ENCODE measurements at regions not wholly inside any gene's neighbourhood (a gene's known extent, or its start where the extent isn't known, plus 50 kb on each side); places are given as distances from the start of the nearest gene placed in this dataset.

DNA sequence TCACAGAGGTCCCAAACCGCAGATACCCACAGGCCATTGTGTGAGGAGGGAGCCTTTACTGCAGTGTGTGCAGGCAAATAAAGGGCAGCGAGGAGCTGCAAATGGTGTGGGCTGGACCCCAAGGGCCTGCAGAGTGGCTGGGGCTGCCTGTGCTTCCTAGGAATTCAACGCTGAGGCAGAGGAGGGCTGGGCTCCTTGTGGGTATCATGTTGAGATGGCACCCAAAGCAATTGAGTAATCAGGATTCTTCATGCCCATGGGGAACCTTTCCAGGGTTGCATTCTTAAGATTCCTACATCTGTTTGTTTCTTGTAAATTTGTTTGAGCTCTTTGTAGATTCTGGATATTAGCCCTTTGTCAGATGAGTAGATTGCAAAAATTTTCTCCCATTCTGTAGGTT is 85.4 kb upstream of the LIPC start:
- ATAC-seq, result no peak

GRCh38 chr15:58348095-58348812 is 83.5 kb upstream of the LIPC start:
- H3K36me3 ChIP-seq, result no peaks in the 10 kb centered on the region
- TF ChIP-seq, protein P1, sequence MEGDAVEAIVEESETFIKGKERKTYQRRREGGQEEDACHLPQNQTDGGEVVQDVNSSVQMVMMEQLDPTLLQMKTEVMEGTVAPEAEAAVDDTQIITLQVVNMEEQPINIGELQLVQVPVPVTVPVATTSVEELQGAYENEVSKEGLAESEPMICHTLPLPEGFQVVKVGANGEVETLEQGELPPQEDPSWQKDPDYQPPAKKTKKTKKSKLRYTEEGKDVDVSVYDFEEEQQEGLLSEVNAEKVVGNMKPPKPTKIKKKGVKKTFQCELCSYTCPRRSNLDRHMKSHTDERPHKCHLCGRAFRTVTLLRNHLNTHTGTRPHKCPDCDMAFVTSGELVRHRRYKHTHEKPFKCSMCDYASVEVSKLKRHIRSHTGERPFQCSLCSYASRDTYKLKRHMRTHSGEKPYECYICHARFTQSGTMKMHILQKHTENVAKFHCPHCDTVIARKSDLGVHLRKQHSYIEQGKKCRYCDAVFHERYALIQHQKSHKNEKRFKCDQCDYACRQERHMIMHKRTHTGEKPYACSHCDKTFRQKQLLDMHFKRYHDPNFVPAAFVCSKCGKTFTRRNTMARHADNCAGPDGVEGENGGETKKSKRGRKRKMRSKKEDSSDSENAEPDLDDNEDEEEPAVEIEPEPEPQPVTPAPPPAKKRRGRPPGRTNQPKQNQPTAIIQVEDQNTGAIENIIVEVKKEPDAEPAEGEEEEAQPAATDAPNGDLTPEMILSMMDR (IDR thresholded peaks at IDR 0.05), result no peak
- no peak for TF ChIP-seq POLR2A (IDR thresholded peaks at IDR 0.05)
- WGBS (ENCODE audit: insufficient coverage, low coverage, low lambda C conversion rate, missing lambda C conversion rate), result 67% methylated on average over 1 of the region's 1 CpG
- H3K4me1 ChIP-seq, result no peaks in the 10 kb centered on the region
- H3K9me3 ChIP-seq, result no peaks in the 10 kb centered on the region
- no peaks in the 10 kb centered on the region for H3K27me3 ChIP-seq
- H3K27ac ChIP-seq, result no peak overlapping the region
- intact Hi-C loops (cut with DNase I), result no loop called here
- ATAC-seq (no peak), DNase-seq (no peak)
- no peak overlapping the region for H3K4me3 ChIP-seq

More for the DNA sequence above, 85.4 kb upstream of the LIPC start:
- H3K27me3 ChIP-seq, result no peaks in the 10 kb centered on the region
- intact Hi-C loops (cut with DNase I), result no loop called here
- WGBS (ENCODE audit: insufficient coverage, low coverage, low lambda C conversion rate, missing lambda C conversion rate), result no CpG with 5 or more reads among the region's 3 CpGs
- no peak overlapping the region for H3K27ac ChIP-seq
- no peak overlapping the region for H3K4me3 ChIP-seq
- H3K36me3 ChIP-seq, result no peaks in the 10 kb centered on the region
- TF ChIP-seq POLR2A (IDR thresholded peaks at IDR 0.05), result no peak
- TF ChIP-seq, protein P1 (IDR thresholded peaks at IDR 0.05), result no peak
- H3K9me3 ChIP-seq, result no peaks in the 10 kb centered on the region
- no peak for DNase-seq
- H3K4me1 ChIP-seq, result no peaks in the 10 kb centered on the region

DNA sequence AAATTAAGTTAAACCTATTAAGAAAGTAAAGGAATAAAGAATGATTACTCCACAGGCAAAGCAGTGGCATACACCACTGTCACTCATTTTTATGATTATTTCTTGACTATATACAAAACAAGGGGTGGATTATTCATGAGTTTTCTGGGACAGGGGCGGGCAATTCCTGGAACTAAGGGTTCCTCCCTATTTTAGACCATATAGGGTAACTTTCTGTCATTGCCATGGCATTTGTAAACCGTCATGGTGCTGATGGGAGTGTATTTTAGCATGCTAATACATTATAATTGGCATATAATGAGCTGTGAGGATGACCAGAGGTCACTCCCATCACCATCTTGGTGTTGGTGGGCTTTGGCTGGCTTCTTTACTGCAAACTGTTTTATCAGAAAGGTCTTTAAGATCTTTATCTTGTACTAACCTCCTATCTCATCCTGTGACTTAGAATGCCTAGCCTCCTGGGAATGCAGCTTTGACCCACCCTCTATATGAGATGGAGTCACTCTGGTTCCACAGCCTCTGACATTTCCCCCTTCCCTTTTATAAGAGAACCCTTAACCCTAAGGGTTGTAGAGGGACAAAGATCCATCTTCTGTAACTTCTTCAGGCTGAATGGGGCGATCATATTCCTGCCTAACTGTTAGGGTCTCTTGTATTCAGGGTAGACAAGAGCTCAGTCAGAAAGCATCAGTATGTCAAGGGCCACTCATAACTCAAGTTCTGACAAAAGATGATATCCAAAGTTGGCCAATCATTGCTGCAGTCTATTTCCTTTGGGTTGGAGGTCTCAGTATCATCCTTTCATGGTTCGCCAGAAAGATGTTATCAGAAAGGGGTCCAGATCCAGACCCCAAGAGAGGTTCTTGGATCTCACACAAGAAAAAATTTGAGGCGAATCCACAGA is 79.5 kb upstream of the LIPC start:
- H3K4me3 ChIP-seq, result no peak overlapping the region
- ATAC-seq (no peak), DNase-seq (no peak)
- H3K27ac ChIP-seq, result no peak overlapping the region
- intact Hi-C loops (cut with DNase I), result no loop called here
- no peaks in the 10 kb centered on the region for H3K4me1 ChIP-seq
- no peaks in the 10 kb centered on the region for H3K9me3 ChIP-seq
- no peak for TF ChIP-seq POLR2A (IDR thresholded peaks at IDR 0.05)
- TF ChIP-seq, protein P1 (IDR thresholded peaks at IDR 0.05), result no peak
- H3K27me3 ChIP-seq, result no peaks in the 10 kb centered on the region
- H3K36me3 ChIP-seq, result no peaks in the 10 kb centered on the region
- WGBS (ENCODE audit: insufficient coverage, low coverage, low lambda C conversion rate, missing lambda C conversion rate), result 92% methylated on average over 5 of the region's 5 CpGs

DNA sequence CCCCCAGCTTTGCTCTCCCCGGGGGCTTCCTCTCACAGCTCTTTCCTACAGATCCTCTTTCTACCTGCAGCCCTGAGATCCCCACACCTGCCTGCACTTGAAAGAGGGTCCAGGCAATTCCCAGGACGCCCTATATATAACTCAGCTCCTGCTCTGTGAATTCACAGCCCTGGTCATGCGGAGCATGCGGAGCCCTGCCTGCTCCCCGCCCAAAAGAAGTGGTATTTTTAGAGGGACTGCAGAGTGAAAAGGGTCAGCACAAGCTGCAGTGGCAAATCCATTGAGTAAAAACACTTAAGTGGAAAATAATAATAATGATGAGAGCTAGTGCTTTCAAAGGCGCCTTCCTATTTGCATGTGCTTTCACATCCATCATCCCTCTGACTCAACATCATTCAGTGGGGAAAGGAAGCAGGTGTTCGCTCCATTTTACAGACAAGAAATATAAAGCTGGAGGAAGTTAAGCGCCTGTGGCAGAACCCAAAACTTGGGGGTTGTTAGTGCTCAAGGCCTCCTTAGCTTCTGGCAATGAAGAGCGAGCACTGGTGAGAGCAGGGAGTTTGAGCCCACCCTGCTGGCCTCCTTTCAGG is 76.3 kb upstream of the LIPC start:
- no peaks in the 10 kb centered on the region for H3K4me1 ChIP-seq
- no peaks in the 10 kb centered on the region for H3K27me3 ChIP-seq
- H3K4me3 ChIP-seq, result no peak overlapping the region
- ATAC-seq, result no peak
- no peaks in the 10 kb centered on the region for H3K36me3 ChIP-seq
- no peak for TF ChIP-seq POLR2A (IDR thresholded peaks at IDR 0.05)
- TF ChIP-seq, protein P1 (IDR thresholded peaks at IDR 0.05), result no peak
- no peaks in the 10 kb centered on the region for H3K9me3 ChIP-seq
- no peak for DNase-seq
- intact Hi-C loops (cut with DNase I), result no loop called here
- H3K27ac ChIP-seq, result no peak overlapping the region
- 81% methylated on average over 8 of the region's 9 CpGs for WGBS (ENCODE audit: insufficient coverage, low coverage, low lambda C conversion rate, missing lambda C conversion rate)
